OCI-LY7 (cell line): ENCODE measurements at regions not wholly inside any gene's neighbourhood (a gene's known extent, or its start where the extent isn't known, plus 50 kb on each side); places are given as distances from the start of the nearest gene placed in this dataset.

Experiments used
- BruUV-seq: library from RNA; stranded (reverse); fragments of 400-500 nt; replicated peaks from 2 replicates; lab custom pipeline; 2021; lab: Mats Ljungman, UMichigan
- CTCF ChIA-PET: fragments of 300-600 bp; sonication (Branson Sonifier 250); formaldehyde crosslinking; loops from one replicate; lab custom pipeline; 2022; ENCODE audit warnings: antibody characterized with exemption; ENCODE audit not compliant: unreplicated experiment; lab: Charles Lee
- POLR2A ChIA-PET: fragments of 300-600 bp; sonication (Branson Sonifier 250); formaldehyde crosslinking; loops from one replicate; lab custom pipeline; 2022; ENCODE audit warnings: antibody characterized with exemption; lab: Charles Lee
- DNase-seq: peaks from one replicate; pipeline ENCODE4 v3.0.0-alpha.2; 2015; ENCODE audit warnings: low spot score
- H2AFZ ChIP-seq: fragments of 200-600 bp; sonication (generic), shearing (Covaris generic); 2 replicates; pipeline ENCODE4 v1.6.1; 2014; ENCODE audit warnings: mild to moderate bottlenecking, antibody characterized with exemption, low read length, moderate library complexity
- H3K27ac ChIP-seq: fragments of 200-600 bp; sonication (generic); 2 replicates; pipeline ENCODE4 v1.5.1; 2014; ENCODE audit warnings: mixed run types, low read depth, mild to moderate bottlenecking, moderate library complexity, low read length, inconsistent platforms; ENCODE audit not compliant: poor library complexity, severe bottlenecking
- H3K36me3 ChIP-seq: fragments of 200-600 bp; sonication (generic); 2 replicates; pipeline ENCODE4 v1.6.1; 2014; ENCODE audit warnings: mild to moderate bottlenecking, antibody characterized with exemption, low read length, moderate library complexity, mixed read lengths; ENCODE audit not compliant: insufficient read depth
- H3K4me1 ChIP-seq: fragments of 200-600 bp; sonication (generic); 2 replicates; pipeline ENCODE4 v1.5.1; 2014; ENCODE audit warnings: mild to moderate bottlenecking, low read length; ENCODE audit not compliant: insufficient read depth, poor library complexity, severe bottlenecking
- H3K4me2 ChIP-seq: fragments of 200-600 bp; sonication (generic); 2 replicates; pipeline ENCODE4 v1.6.1; 2014; ENCODE audit warnings: mild to moderate bottlenecking, low read length
- H3K4me3 ChIP-seq: fragments of 200-600 bp; sonication (generic); 2 replicates; pipeline ENCODE4 v1.5.1; 2014; ENCODE audit warnings: mild to moderate bottlenecking, low read depth, low read length; ENCODE audit not compliant: poor library complexity, severe bottlenecking
- H3K79me2 ChIP-seq: fragments of 200-600 bp; sonication (generic); 2 replicates; pipeline ENCODE4 v1.6.1; 2016; ENCODE audit warnings: low read depth, mild to moderate bottlenecking, low read length, moderate library complexity, mixed read lengths; ENCODE audit not compliant: insufficient read depth
- H3K9me2 ChIP-seq: fragments of 200-600 bp; sonication (generic); 2 replicates; pipeline ENCODE4 v1.6.1; 2016; ENCODE audit warnings: mild to moderate bottlenecking, low read length, mixed read lengths; ENCODE audit not compliant: insufficient read depth
- H3K9me3 ChIP-seq: fragments of 200-600 bp; sonication (generic); 2 replicates; pipeline ENCODE4 v1.6.1; 2014; ENCODE audit warnings: mild to moderate bottlenecking, mixed run types, low read length, mixed read lengths
- H4K20me1 ChIP-seq: fragments of 200-600 bp; sonication (generic); 2 replicates; pipeline ENCODE4 v1.6.1; 2014; ENCODE audit warnings: mild to moderate bottlenecking, antibody characterized with exemption, low read length, moderate library complexity, mixed read lengths; ENCODE audit not compliant: insufficient read depth
- EZH2phosphoT487 ChIP-seq: fragments of 200-600 bp; sonication (generic); IDR thresholded peaks from 2 replicates; pipeline ENCODE4 v1.6.1; 2018; ENCODE audit warnings: low read depth, borderline replicate concordance, mild to moderate bottlenecking, mixed run types, antibody characterized with exemption, low read length, moderate library complexity, mixed read lengths
- intact Hi-C: fragments of 100-400 bp; cut with micrococcal nuclease; formaldehyde crosslinking; loops from one replicate; pipeline ENCODE4 v1.10.0; 2022; ENCODE audit not compliant: unreplicated experiment
- TF ChIP-seq, protein P1 (sequence below): fragments of 200-600 bp; sonication (generic); conservative IDR thresholded peaks from 2 replicates; pipeline ENCODE4 v1.5.1; 2014; ENCODE audit warnings: mild to moderate bottlenecking, antibody characterized with exemption, low read length, moderate library complexity, mixed read lengths

DNA sequence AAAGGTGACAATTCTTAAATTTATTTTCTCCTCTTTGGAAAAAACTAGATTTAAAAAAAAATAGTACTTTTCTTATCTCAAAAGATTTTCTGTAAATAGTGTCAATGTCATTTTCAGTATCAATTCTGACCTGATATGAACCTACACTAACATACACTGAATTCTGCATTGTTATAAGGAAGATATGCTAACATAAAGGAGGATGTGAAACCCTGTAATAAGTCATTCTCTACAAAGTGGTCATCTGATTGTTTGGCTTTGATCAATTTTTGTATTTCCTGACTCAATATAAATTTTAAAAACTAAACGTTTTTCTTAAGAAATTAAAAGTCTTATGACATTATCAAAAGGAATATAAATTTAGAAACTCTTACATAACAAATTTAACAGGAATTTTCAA, 233.6 kb upstream of the EDIL3 start:
- BruUV-seq = no TSS peak
- H3K4me2 ChIP-seq = no peak overlapping the region
- CTCF ChIA-PET = no interaction called here
- TF ChIP-seq, protein P1, sequence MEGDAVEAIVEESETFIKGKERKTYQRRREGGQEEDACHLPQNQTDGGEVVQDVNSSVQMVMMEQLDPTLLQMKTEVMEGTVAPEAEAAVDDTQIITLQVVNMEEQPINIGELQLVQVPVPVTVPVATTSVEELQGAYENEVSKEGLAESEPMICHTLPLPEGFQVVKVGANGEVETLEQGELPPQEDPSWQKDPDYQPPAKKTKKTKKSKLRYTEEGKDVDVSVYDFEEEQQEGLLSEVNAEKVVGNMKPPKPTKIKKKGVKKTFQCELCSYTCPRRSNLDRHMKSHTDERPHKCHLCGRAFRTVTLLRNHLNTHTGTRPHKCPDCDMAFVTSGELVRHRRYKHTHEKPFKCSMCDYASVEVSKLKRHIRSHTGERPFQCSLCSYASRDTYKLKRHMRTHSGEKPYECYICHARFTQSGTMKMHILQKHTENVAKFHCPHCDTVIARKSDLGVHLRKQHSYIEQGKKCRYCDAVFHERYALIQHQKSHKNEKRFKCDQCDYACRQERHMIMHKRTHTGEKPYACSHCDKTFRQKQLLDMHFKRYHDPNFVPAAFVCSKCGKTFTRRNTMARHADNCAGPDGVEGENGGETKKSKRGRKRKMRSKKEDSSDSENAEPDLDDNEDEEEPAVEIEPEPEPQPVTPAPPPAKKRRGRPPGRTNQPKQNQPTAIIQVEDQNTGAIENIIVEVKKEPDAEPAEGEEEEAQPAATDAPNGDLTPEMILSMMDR = no peak
- TF ChIP-seq EZH2phosphoT487 = no peak
- no peak for DNase-seq
- no peaks in the 10 kb centered on the region for H3K4me1 ChIP-seq
- intact Hi-C loops = no loop called here
- no peaks in the 10 kb centered on the region for H3K36me3 ChIP-seq
- H3K27ac ChIP-seq = no peak overlapping the region
- no peaks in the 10 kb centered on the region for H3K9me2 ChIP-seq
- H3K9me3 ChIP-seq = no peaks in the 10 kb centered on the region
- no peak overlapping the region for H3K4me3 ChIP-seq
- no peak overlapping the region for H2AFZ ChIP-seq
- no peaks in the 10 kb centered on the region for H4K20me1 ChIP-seq
- POLR2A ChIA-PET = interaction anchor here (0.7 kb wide), 1 partner anchor 75 kb away, joined by 3 read pairs; no protein-coding TSS in a partner anchor
- no peaks in the 10 kb centered on the region for H3K79me2 ChIP-seq

DNA sequence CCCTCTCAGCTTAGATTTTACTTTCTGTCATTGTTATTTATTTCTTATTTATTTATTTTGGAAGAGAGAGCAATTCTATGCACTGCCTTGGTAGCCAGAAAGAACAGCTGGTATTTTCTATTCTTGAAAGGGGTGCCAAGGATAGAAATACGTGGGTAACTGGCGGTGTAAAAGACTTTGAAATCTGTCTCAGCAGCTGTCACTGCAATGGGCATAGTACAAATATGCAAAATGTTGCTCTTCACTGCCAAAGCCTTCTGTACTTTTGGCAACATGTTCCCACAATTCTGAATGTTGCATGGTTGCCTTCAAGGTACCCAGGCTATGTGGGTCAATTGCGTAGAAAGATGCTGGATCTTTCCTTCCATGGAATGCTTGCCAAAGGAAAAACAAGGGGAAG, 230.2 kb upstream of the EDIL3 start:
- Histone ChIP-seq H3K4me2 (no peak overlapping the region), H3K4me3 (no peak overlapping the region), H4K20me1 (no peaks in the 10 kb centered on the region), H3K9me2 (no peaks in the 10 kb centered on the region), H2AFZ (no peak overlapping the region), H3K27ac (no peak overlapping the region), H3K36me3 (no peaks in the 10 kb centered on the region), H3K79me2 (no peaks in the 10 kb centered on the region), H3K4me1 (no peaks in the 10 kb centered on the region), H3K9me3 (no peaks in the 10 kb centered on the region)
- no peak for TF ChIP-seq EZH2phosphoT487
- TF ChIP-seq, protein P1 = no peak
- BruUV-seq = no TSS peak
- POLR2A ChIA-PET = interaction anchor here (0.6 kb wide), 1 partner anchor 20 kb away, joined by 3 read pairs; no protein-coding TSS in a partner anchor
- no peak for DNase-seq
- CTCF ChIA-PET = no interaction called here
- intact Hi-C loops = loop anchor here (1.0 kb wide), 1 partner anchor 8 kb away; no protein-coding TSS in a partner anchor

DNA sequence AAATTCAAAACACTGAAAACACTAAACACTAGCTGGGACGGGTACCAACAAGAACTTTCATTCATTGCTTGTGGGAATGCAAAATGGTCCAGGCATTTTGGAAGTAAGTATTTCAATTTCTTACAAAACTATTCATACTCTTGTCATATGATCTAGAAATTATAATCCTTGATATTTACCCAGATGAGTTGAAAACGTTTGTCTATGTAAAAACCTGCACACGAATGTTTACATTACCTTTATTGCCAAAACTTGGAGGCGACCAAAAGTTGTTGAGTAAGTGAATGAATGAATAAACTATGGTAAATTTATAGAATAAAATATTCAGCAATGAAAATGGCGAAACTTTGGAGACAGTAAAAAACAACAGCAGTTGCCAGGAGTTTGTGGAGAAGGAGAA, 222.1 kb upstream of the EDIL3 start:
- TF ChIP-seq, protein P1 = no peak
- TF ChIP-seq EZH2phosphoT487 = no peak
- no peaks in the 10 kb centered on the region for H3K79me2 ChIP-seq
- no peaks in the 10 kb centered on the region for H3K9me2 ChIP-seq
- H3K4me1 ChIP-seq = no peaks in the 10 kb centered on the region
- no peak overlapping the region for H3K4me2 ChIP-seq
- no peaks in the 10 kb centered on the region for H3K9me3 ChIP-seq
- ChIA-PET POLR2A (no interaction called here), CTCF (no interaction called here)
- H3K27ac ChIP-seq = no peak overlapping the region
- no TSS peak for BruUV-seq
- H4K20me1 ChIP-seq = no peaks in the 10 kb centered on the region
- H3K4me3 ChIP-seq = no peak overlapping the region
- no peak overlapping the region for H2AFZ ChIP-seq
- no peaks in the 10 kb centered on the region for H3K36me3 ChIP-seq
- intact Hi-C loops = no loop called here
- DNase-seq = no peak
